Esophagus muscularis mucosa (tissue), 4 donors: ENCODE measurements at regions not wholly inside any gene's neighbourhood (a gene's known extent, or its start where the extent isn't known, plus 50 kb on each side); places are given as distances from the start of the nearest gene placed in this dataset.
"Not testable (repeated sequence)": the region's sequence is repeated elsewhere in the genome, so short reads cannot be mapped to it uniquely, and the experiment has no call there.

Experiments used
- DNase-seq: peaks from one replicate; pipeline ENCODE4 v3.0.0-alpha.2; 2017; ENCODE audit errors: extremely low spot score
- H3K27ac ChIP-seq, 4 donors: fragments of 200-600 bp; sonication (generic); replicated peaks in 1 of 4; 1 replicate in 3 of 4; 2 replicates in 1 of 4; pipeline ENCODE4 v1.5.1; 2016 to 2019; ENCODE audit warnings: mild to moderate bottlenecking in 1 of 4
- H3K27me3 ChIP-seq, 4 donors: fragments of 200-600 bp; sonication (generic); one replicate each; pipeline versions ENCODE4 v1.5.1 to v1.6.0; 2016 to 2019
- H3K36me3 ChIP-seq, 4 donors: fragments of 200-600 bp; sonication (generic); one replicate each; pipeline ENCODE4 v1.5.1; 2016 to 2019
- H3K4me1 ChIP-seq, 4 donors: fragments of 200-600 bp; sonication (generic); one replicate each; pipeline ENCODE4 v1.5.1; 2016 to 2019
- H3K4me3 ChIP-seq, 4 donors: fragments of 200-600 bp; sonication (generic); 1 replicate in 2 of 4; 2 replicates in 2 of 4; pipeline ENCODE4 v1.5.1; 2016 to 2019; ENCODE audit warnings: mild to moderate bottlenecking in 4 of 4, moderate library complexity in 1 of 4
- H3K9me3 ChIP-seq, 4 donors: fragments of 200-600 bp; sonication (generic); 1 replicate in 3 of 4; 2 replicates in 1 of 4; pipeline ENCODE4 v1.5.1; 2016 to 2019
- EP300 ChIP-seq: sonication (generic); formaldehyde crosslinking; IDR thresholded peaks from one replicate; pipeline ENCODE4 v1.6.1; 2017; ENCODE audit warnings: antibody characterized with exemption
- POLR2A ChIP-seq: fragments of 450-650 bp; IDR thresholded peaks from one replicate; pipeline ENCODE4 v1.6.1; 2017; ENCODE audit warnings: antibody characterized with exemption, moderate library complexity, mild to moderate bottlenecking, low read depth
- POLR2AphosphoS5 ChIP-seq, 2 donors: sonication (generic); formaldehyde crosslinking; IDR thresholded peaks; one replicate each; pipeline ENCODE4 v1.6.1; 2017; ENCODE audit warnings: antibody characterized with exemption in 2 of 2
- WGBS: methylation state at CpG from one replicate; pipeline ENCODE4 v1.1.5; 2018; 5-methylcytosine and 5-hydroxymethylcytosine counted together
- intact Hi-C: fragments of 100-400 bp; cut with DNase I; formaldehyde crosslinking; loops from one replicate; pipeline ENCODE4 v1.15.1; 2023
- TF ChIP-seq, protein P1 (sequence below), 3 experiments: fragments of 200-600 bp in 2 of 3; fragments of 450-650 bp in 1 of 3; sonication (generic) in 2 of 3; IDR thresholded peaks; one replicate each; pipeline ENCODE4 v1.5.1; 2017 to 2019; ENCODE audit warnings: antibody characterized with exemption in 3 of 3, mild to moderate bottlenecking in 2 of 3, moderate library complexity in 1 of 3

GRCh38 chr10:78464118-78464855, 430.6 kb downstream of the RPS24 start:
- TF ChIP-seq POLR2A (no peak), POLR2AphosphoS5 (IDR thresholded peaks at IDR 0.05) (no peak), EP300 (no peak)
- Histone ChIP-seq H3K9me3 (no peaks in the 10 kb centered on the region), H3K36me3 (no peaks in the 10 kb centered on the region), H3K4me1 (no peaks in the 10 kb centered on the region), H3K27ac (no peak overlapping the region), H3K27me3 (no peaks in the 10 kb centered on the region), H3K4me3 (no peak overlapping the region)
- DNase-seq, result no peak
- WGBS, result 84% methylated on average over 3 of the region's 4 CpGs
- intact Hi-C loops, result no loop called here

GRCh38 chr10:78464856-78465267, 431.2 kb downstream of the RPS24 start:
- no peak for TF ChIP-seq EP300
- TF ChIP-seq POLR2A, result no peak
- TF ChIP-seq POLR2AphosphoS5 (IDR thresholded peaks at IDR 0.05), result no peak
- H3K27ac ChIP-seq, result no peak overlapping the region
- WGBS, result 83% methylated on average over 12 of the region's 13 CpGs
- H3K4me3 ChIP-seq, result no peak overlapping the region
- H3K27me3 ChIP-seq, result no peaks in the 10 kb centered on the region
- intact Hi-C loops, result no loop called here
- peaks cover 0 to 3% (median 1%) of the 10 kb centered on the region in 4 donors for H3K4me1 ChIP-seq
- H3K36me3 ChIP-seq, result no peaks in the 10 kb centered on the region
- H3K9me3 ChIP-seq, result no peaks in the 10 kb centered on the region
- DNase-seq, result no peak

DNA sequence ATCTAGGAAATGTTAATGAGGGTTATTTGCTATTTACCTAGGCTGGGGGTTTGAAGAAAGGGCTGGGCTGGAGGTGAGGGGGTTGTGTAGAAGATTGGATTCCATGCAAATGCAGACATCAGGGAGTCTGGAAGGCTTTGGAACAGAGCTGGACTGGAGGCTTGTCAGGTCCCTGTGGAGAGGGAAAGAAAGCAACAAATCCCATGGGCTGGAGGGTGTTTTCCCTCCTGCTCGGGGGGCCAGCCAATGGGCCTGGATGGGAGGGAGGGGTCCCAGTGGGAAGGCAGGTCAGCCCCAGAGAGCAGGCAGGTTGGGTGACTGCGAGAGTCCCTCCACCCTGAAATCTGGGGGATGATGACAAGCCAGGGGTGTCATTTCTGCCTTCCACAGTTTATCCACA, 431.8 kb downstream of the RPS24 start:
- H3K9me3 ChIP-seq, result no peaks in the 10 kb centered on the region

GRCh38 chr10:78467496-78468106, 433.9 kb downstream of the RPS24 start:
- no peak for DNase-seq
- intact Hi-C loops, result no loop called here
- Histone ChIP-seq H3K4me1 (peaks cover 0 to 31% (median 29%) of the 10 kb centered on the region in 4 donors), H3K4me3 (no peak overlapping the region), H3K36me3 (no peaks in the 10 kb centered on the region), H3K9me3 (no peaks in the 10 kb centered on the region), H3K27ac (no peak overlapping the region), H3K27me3 (no peaks in the 10 kb centered on the region)
- TF ChIP-seq POLR2A (no peak), POLR2AphosphoS5 (IDR thresholded peaks at IDR 0.05) (no peak), EP300 (no peak)
- TF ChIP-seq, protein P1, sequence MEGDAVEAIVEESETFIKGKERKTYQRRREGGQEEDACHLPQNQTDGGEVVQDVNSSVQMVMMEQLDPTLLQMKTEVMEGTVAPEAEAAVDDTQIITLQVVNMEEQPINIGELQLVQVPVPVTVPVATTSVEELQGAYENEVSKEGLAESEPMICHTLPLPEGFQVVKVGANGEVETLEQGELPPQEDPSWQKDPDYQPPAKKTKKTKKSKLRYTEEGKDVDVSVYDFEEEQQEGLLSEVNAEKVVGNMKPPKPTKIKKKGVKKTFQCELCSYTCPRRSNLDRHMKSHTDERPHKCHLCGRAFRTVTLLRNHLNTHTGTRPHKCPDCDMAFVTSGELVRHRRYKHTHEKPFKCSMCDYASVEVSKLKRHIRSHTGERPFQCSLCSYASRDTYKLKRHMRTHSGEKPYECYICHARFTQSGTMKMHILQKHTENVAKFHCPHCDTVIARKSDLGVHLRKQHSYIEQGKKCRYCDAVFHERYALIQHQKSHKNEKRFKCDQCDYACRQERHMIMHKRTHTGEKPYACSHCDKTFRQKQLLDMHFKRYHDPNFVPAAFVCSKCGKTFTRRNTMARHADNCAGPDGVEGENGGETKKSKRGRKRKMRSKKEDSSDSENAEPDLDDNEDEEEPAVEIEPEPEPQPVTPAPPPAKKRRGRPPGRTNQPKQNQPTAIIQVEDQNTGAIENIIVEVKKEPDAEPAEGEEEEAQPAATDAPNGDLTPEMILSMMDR (IDR thresholded peaks at IDR 0.05), result no peak
- 92% methylated on average over 5 of the region's 7 CpGs for WGBS

More for the DNA sequence above, 431.8 kb downstream of the RPS24 start:
- no peak overlapping the region for H3K27ac ChIP-seq
- no peak for TF ChIP-seq POLR2AphosphoS5 (IDR thresholded peaks at IDR 0.05)
- no peak for TF ChIP-seq EP300
- TF ChIP-seq, protein P1 (IDR thresholded peaks at IDR 0.05), result no peak
- no peak for TF ChIP-seq POLR2A
- no peak for DNase-seq
- no peak overlapping the region for H3K4me3 ChIP-seq
- H3K27me3 ChIP-seq, result no peaks in the 10 kb centered on the region
- intact Hi-C loops, result no loop called here
- H3K4me1 ChIP-seq, result peaks cover 0 to 9% (median 7%) of the 10 kb centered on the region in 4 donors
- WGBS, result 100% methylated on average over 1 of the region's 2 CpGs
- no peaks in the 10 kb centered on the region for H3K36me3 ChIP-seq

DNA sequence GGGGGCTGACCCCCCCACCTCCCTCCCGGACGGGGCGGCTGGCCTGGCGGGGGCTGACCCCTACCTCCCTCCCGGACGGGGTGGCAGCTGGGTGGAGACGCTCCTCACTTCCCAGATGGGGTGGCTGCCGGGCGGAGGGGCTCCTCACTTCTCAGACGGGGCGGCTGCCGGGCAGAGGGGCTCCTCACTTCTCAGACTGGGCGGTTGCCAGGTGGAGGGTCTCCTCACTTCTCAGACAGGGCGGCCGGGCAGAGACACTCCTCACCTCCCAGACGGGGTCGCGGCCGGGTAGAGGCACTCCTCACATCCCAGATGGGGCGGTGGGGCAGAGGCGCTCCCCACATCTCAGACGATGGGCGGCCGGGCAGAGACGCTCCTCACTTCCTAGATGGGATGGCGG, 435.1 kb downstream of the RPS24 start:
- H3K36me3 ChIP-seq, H3K4me3 ChIP-seq, H3K27me3 ChIP-seq, DNase-seq, H3K27ac ChIP-seq, H3K9me3 ChIP-seq, intact Hi-C loops: not testable (repeated sequence)
- no CpG with 5 or more reads among the region's 26 CpGs for WGBS
- H3K4me1 ChIP-seq, result peaks cover 0 to 37% (median 32%) of the 10 kb centered on the region in 4 donors

DNA sequence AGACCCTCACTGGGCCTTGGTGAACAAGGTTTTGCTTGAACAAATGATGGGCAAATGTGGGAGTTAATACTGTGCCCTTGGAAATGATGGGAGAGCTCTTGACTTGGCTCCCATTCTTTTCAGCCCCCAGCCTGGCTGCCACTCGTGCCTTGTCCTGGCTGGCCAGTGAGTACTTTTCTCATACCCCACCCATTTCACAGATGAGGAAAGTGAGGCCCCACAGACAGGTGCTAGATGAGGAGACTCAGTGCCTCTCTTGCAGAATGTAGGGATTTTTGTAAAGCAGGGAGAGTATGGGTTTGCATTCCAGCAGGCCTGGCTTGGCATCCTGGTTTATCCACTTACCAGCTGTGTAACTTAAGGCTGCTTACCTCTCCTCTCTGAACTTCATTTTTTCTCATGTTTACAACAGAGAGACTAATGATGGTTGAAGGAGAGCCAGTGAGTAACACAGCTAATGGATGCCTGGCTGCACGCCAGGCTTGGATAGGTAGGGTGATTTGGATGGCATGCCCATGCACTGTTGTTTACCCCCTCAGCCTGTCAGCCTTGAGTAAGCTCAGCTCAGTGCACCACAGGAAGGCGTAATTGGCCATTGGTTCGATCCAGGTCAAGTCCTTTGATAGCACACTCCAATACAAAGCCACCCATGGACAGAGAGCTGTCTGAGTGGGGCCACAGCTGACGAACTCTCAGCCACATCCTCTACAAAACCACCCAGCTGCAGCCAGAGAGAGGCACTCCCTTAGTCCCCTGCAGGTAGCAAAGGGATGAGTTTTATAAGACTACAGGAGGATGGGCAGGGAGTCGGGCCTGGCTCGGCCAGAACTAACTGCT, 436.8 kb downstream of the RPS24 start:
- Histone ChIP-seq H3K4me3 (no peak overlapping the region), H3K9me3 (no peaks in the 10 kb centered on the region), H3K4me1 (peaks cover 0 to 37% (median 32%) of the 10 kb centered on the region in 4 donors), H3K27ac (peak overlapping the region in 3 of 4 donors; percentile 49 to 73 (median 61)), H3K27me3 (no peaks in the 10 kb centered on the region), H3K36me3 (no peaks in the 10 kb centered on the region)
- intact Hi-C loops, result no loop called here
- 41% methylated on average over 5 of the region's 7 CpGs for WGBS
- peak; percentile 91 for DNase-seq
- TF ChIP-seq POLR2AphosphoS5 (IDR thresholded peaks at IDR 0.05) (no peak), POLR2A (no peak), EP300 (no peak)
- TF ChIP-seq, protein P1 (IDR thresholded peaks at IDR 0.05), result no peak
